ENCODE measurements at regions not wholly inside any gene's neighbourhood (a gene's known extent, or its start where the extent isn't known, plus 50 kb on each side); places are given as distances from the start of the nearest gene placed in this dataset.

- TF ChIP-seq POLR2AphosphoS5 (IDR thresholded peaks at IDR 0.05; ENCODE audit: low read depth, low read length), result no peak
- no peak for TF ChIP-seq REST (IDR thresholded peaks at IDR 0.05; ENCODE audit: insufficient read depth in 1 of 2, low read depth in 2 of 2, low read length in 2 of 2)
- no peak for TF ChIP-seq TAF1 (IDR thresholded peaks at IDR 0.05; ENCODE audit: borderline replicate concordance, insufficient read depth, low read length)
- TF ChIP-seq SIN3A (IDR thresholded peaks at IDR 0.05; ENCODE audit: borderline replicate concordance, insufficient read depth, low read length), result no peak
- no peak for TF ChIP-seq FOXP2 (optimal IDR thresholded peaks at IDR 0.05; ENCODE audit: borderline replicate concordance, extremely low read depth, extremely low read length, insufficient read depth)
These were observed 256.2 kb upstream of the POU5F2 start for GRCh38 chr5:93997562-93997961.

Measured in PFSK-1 (cell line).